HL-60/S4 treated with phorbol 12-myristate 13-acetate at 8.2 ng/mL for 4 days and 3 days (cell line): ENCODE measurements at regions not wholly inside any gene's neighbourhood (a gene's known extent, or its start where the extent isn't known, plus 50 kb on each side); places are given as distances from the start of the nearest gene placed in this dataset.
"Not testable (repeated sequence)": the region's sequence is repeated elsewhere in the genome, so short reads cannot be mapped to it uniquely, and the experiment has no call there.

Source experiments
- in situ Hi-C: fragments of 300-500 bp; cut with MboI; formaldehyde crosslinking; loops from 2 replicates; pipeline ENCODE4 v1.15.0; 2022; ENCODE audit warnings: low sequenced_read_pairs

GRCh38 chr13:39931505-39931904 is 276.0 kb downstream of the COG6 start:
- in situ Hi-C loops, result no loop called here

DNA sequence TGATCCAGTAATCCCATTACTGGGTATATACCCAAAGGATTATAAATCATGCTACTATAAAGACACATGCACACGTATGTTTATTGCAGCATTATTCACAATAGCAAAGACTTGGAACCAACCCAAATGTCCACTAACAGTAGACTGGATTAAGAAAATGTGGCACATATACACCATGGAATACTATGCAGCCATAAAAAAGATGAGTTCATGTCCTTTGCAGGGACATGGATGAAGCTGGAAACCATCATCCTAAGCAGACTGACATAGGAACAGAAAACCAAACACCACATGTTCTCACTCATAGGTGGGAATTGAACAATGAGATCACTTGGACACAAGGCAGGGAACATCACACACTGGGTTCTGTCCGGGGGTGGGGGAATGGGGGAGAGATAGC is 277.1 kb downstream of the COG6 start:
- in situ Hi-C loops, result not testable (repeated sequence)

DNA sequence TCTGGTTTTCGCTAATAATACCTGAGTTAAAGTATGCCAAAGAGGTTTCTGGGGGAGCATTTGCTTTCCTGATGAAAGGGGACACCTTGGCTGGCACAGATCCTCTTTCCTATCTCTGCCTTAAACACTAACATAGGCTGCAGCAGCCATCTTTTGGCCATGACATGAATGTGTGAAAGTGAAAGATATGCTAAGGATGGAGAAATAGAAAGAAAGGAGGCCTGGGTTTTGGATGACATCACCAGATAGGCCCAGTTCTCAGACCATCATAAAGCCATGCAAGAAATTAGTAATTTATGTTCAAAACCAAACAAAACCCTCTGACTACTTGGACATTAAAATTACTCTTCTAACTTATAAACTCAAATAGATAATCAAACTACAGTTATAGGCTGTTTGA is 279.7 kb downstream of the COG6 start:
- in situ Hi-C loops, result no loop called here

- in situ Hi-C loops, result no loop called here
Measured at GRCh38 chr13:39938596-39938995, 283.1 kb downstream of the COG6 start.

DNA sequence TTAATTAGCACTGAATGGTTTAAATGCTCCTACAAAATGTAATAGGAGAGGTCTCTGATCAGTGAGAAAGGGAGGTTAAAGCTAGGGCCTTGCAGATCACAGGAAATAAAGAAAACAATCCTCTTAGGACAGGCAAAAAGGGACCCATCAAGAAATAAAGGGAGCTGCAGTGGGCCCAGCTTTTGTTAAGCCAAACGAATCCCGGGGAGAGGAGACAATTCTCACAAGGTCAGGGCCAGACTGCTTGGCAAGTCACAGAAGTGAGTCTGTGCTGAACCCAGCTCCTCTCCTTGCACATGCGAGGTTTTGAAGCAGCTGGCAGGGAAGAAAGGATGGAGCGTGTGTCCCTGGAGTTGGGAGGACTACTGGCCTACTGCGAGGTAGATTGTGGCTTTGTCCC is 285.8 kb downstream of the COG6 start:
- in situ Hi-C loops, result loop anchor here (10.0 kb wide), 1 partner anchor 734 kb away; no protein-coding TSS in a partner anchor

DNA sequence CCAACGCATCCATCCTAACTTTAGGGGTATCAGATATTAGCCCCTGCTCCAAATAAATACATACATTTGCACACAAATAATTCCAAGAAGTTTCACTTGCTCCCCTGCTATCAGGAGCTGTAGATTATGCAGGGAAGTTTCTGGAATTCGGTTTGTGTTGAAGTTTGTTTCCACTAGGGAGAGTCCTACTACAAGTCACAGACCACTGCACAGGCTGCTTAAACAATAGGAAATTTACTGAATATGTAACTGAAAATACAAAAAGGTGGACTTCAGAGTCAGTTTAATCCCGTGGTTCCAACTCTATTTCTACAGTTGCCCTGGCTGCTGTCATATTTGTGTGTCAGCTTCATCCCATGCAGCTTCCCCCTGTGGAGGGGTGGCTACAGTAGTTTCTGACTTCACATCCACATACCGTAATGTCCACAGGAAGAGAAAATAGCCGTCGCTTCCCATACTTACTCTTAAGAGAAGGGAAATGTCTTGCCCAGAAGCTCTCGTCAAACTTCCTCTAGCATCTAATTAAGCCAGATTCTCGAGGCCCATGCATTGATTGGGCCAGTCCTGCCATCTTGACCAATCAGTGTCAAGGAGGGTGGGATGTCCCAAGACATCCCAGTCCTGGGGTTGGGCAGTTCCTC is 286.6 kb downstream of the COG6 start:
- in situ Hi-C loops, result loop anchor here (10.0 kb wide), 1 partner anchor 733 kb away; no protein-coding TSS in a partner anchor

DNA sequence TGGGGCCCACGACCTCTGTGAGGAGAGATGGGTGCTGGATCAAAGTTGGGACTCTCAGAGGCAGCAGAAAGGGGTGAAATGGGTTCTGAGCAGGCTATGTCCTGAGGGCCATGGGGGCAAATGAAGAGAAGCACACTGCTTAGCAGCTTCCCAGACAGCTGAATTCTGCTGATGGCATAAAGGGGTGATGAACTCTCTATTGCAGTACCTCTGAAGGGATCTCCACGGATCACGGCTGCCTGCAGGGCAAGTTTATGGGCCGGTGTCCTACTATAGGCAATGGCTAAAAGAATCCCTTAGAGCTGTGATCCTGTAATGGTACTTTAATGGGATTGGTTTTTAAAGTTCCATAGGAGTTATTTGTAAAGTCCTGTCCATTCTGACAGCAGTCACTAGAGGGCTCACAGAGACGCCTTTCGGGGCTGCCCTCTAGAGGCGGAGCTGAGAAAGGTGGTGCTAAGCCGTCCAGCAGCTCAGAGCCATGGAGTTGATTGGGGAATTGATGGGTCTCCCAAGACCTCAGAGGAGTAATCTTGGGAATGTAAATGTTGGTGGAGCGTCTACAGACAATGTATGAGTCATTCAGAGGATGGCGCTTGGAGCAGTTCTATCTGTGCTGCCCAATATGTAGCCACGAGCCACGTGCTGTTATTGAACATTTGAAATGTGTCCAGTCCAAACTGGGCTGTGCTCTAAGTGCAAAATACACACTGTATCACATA is 287.3 kb downstream of the COG6 start:
- in situ Hi-C loops, result loop anchor here (10.0 kb wide), 1 partner anchor 732 kb away; no protein-coding TSS in a partner anchor

DNA sequence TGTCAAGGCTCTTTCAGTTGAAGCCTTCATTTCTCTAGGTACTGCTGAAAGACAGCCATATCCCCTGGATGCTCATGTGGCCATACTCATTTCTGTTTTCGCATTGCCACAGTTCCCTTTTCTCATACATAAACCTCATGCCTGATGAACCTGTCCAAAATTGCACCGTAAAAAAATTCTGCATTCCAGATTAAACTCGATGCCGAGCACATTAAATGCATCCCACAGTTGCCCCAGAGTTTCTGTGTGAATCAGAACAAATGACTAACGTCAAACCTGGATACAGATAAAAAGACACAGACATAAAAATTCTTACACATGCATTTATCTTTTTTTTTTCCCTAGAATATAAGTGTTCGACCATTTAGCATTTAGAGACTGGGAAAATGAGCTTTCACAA is 288.2 kb downstream of the COG6 start:
- in situ Hi-C loops, result loop anchor here (10.0 kb wide), 1 partner anchor 731 kb away; no protein-coding TSS in a partner anchor

DNA sequence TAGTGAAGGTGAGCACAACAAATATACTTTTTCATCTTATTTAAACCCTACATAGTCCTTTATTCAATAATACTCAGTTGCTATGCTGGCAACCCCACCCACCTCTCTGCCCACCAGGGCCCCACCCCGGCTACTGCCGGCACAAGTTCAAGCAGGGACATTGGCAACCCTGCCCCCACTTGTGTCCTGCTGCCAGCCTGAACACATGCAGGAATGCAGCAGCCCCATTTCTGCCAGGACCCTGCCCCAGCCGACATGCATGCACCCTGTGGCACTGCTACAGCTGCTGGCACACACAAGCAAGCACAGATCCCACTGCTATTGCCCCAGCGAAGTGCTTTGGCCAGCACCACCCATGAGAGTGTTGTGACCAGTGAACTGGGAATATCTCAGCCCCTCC is 289.8 kb downstream of the COG6 start:
- in situ Hi-C loops, result loop anchor here (10.0 kb wide), 1 partner anchor 730 kb away; no protein-coding TSS in a partner anchor

DNA sequence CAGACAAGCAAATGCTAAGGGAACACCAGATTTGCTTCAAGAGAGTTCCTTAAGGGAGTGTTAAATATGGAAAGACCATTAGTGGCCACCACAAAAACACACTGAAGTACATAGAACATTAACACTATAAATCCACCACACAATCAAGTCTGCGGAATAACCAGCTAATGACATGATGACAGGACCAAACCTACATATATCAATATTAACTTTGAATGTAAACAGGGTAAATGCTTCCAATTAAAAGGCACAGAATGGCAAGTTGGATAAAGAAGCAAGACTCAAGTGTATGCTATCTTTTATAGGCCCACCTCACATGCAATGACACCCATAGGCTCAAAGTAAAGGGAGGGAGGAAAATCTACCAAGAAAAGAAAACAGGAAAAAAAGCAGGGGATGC is 291.3 kb downstream of the COG6 start:
- in situ Hi-C loops, result loop anchor here (10.0 kb wide), 1 partner anchor 728 kb away; no protein-coding TSS in a partner anchor

DNA sequence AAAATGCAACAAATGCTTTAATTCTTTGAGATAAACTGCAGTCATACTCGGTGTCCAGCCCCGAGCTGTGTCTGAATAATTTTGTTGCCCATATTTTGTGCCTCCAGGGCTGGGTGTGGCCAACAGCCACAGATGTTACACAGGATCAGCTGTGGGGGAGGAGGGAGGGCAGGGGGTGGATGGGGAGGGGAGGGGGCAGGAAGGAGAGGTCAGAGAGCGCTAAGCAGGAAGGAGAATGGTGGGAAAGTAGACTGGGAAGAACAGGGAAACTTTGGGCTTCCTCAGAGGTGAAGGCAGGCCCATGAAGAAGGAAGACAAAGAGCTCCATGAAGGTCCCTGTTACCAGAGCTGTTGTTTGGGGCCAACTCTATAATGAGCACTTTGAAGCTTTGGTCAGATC is 295.8 kb downstream of the COG6 start:
- in situ Hi-C loops, result no loop called here

- in situ Hi-C loops, result no loop called here
Measured at GRCh38 chr13:39952249-39953233, 297.1 kb downstream of the COG6 start.

GRCh38 chr13:39954476-39954875 is 299.0 kb downstream of the COG6 start:
- in situ Hi-C loops, result no loop called here

DNA sequence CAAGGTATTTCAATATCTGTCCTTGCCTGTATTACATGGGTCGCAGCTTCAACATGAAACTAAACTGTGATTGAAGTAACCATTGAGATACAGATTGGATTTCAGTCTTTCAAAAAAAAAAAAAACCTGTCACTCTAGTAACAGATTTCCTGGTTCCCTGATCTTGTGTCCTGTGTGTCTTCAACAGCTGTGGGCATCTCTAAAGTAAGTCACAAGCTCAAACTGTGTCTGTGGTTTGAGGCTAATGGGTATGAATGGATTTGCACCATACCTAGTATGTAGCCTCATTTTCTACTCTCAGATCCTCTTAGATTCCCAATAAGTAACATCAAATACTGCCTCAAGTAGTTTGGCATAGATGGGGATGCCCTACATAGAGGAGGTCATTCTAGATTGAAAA is 300.1 kb downstream of the COG6 start:
- in situ Hi-C loops, result no loop called here

GRCh38 chr13:39956036-39956435 is 300.6 kb downstream of the COG6 start:
- in situ Hi-C loops, result no loop called here

DNA sequence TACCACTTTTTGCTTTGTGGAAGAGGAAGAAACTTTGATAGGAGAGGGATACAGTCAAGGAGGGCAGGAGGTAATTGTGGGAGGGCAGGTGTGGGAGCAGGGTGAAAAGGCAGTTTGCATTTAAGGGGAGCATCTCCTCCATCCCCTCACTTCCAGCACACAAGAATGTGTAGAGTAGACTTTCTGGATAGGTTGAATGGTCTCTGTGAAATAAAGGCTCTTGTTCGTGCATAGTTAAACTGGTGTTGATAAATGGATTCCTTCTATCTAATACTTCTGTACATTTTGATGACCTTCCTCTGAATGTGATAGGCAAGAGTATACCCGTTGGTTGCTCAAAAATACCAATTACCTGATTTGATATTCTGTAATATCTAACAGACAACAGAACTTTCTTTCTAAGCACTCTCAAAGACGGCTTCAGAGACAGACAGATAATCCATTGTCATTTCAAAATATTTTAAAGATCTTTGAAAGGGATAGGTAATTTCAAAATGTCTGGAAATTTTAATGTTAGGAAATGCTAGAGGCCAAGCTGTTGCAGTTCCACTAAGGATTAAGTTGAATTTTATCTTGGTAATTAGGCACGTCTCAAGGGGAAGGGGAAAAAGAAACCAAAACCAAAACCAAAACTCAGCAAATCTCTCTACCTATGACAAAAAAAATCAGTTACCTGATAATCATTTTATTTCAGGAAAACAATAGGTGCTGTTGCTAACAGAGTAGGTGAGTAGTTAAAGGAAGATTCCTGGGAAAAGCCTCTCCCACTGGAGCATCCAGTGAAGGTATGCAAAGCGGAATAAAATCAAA is 302.6 kb downstream of the COG6 start:
- in situ Hi-C loops, result no loop called here

GRCh38 chr13:39959497-39960144 is 304.2 kb downstream of the COG6 start:
- in situ Hi-C loops, result no loop called here

GRCh38 chr13:39960191-39960590 is 304.7 kb downstream of the COG6 start:
- in situ Hi-C loops, result no loop called here

DNA sequence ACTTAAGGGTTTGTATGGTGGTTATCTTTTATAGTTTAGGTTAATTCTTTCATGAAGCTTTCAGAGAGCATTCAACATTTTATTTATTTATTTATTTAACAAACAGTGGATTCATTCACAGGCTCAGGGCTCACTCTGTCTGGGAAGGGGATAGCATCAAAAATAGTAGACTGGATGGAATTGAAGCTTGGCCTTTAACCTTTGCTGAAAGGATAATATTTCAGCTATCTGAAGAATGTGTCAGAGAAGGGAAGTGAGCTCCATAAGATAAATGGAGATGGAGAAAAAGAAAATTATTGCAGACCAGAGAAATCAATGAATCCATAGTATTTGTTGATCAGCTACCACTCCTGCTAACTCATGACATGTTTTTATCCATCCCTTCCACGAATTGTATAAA is 305.6 kb downstream of the COG6 start:
- in situ Hi-C loops, result no loop called here

- in situ Hi-C loops, result no loop called here
Measured at GRCh38 chr13:39963612-39964011, 308.1 kb downstream of the COG6 start.
